ENCODE measurements at regions not wholly inside any gene's neighbourhood (a gene's known extent, or its start where the extent isn't known, plus 50 kb on each side); places are given as distances from the start of the nearest gene placed in this dataset.

- TF ChIP-seq TAF1 (IDR thresholded peaks at IDR 0.05; ENCODE audit: low read depth) (no peak), EP300 (IDR thresholded peaks at IDR 0.05; ENCODE audit: borderline replicate concordance) (no peak), TCF12 (IDR thresholded peaks at IDR 0.05; ENCODE audit: low read depth) (no peak), CREB1 (IDR thresholded peaks at IDR 0.05; ENCODE audit: low read depth) (no peak), FOXM1 (IDR thresholded peaks at IDR 0.05; ENCODE audit: borderline replicate concordance, low read depth) (no peak), MAX (IDR thresholded peaks at IDR 0.05) (no peak)
These were observed 160.3 kb downstream of the VAPA start for GRCh38 chr18:10074110-10074509.

All from Ishikawa (cell line).